Mesenchymal stem cell (in vitro differentiated cells and primary cell): ENCODE measurements at regions not wholly inside any gene's neighbourhood (a gene's known extent, or its start where the extent isn't known, plus 50 kb on each side); places are given as distances from the start of the nearest gene placed in this dataset.

Experiments used
- DNase-seq: peaks from one replicate; pipeline ENCODE4 v3.0.0-alpha.2; 2013
- H2AFZ ChIP-seq: one replicate; pipeline ENCODE4 v1.6.1; 2013; ENCODE audit warnings: low read depth, mild to moderate bottlenecking, control low read depth, inconsistent platforms, low read length, moderate library complexity
- H2AK5ac ChIP-seq: 2 replicates; pipeline ENCODE4 v1.6.1; 2013; ENCODE audit warnings: low read length, moderate library complexity, mild to moderate bottlenecking, inconsistent platforms; ENCODE audit not compliant: severe bottlenecking
- H2BK120ac ChIP-seq: one replicate; pipeline ENCODE4 v1.6.1; 2013; ENCODE audit warnings: low read depth, mild to moderate bottlenecking, inconsistent platforms, low read length, moderate library complexity
- H2BK12ac ChIP-seq, 2 experiments: one replicate each; pipeline ENCODE4 v1.6.1; 2013; ENCODE audit warnings: inconsistent platforms in 2 of 2, low read length in 2 of 2, mild to moderate bottlenecking in 2 of 2, moderate library complexity in 2 of 2, control low read depth in 1 of 2
- H2BK15ac ChIP-seq: one replicate; pipeline ENCODE4 v1.6.1; 2013; ENCODE audit warnings: mild to moderate bottlenecking, low read depth, inconsistent platforms; ENCODE audit not compliant: poor library complexity, severe bottlenecking
- H2BK5ac ChIP-seq: 2 replicates; pipeline ENCODE4 v1.6.1; 2013; ENCODE audit warnings: low read depth, mild to moderate bottlenecking, low read length, control low read depth, inconsistent platforms; ENCODE audit not compliant: poor library complexity, severe bottlenecking
- H3K14ac ChIP-seq, 2 experiments: one replicate each; pipeline ENCODE4 v1.6.1; 2013; ENCODE audit warnings: inconsistent platforms in 2 of 2, low read length in 2 of 2, control low read depth in 1 of 2, mild to moderate bottlenecking in 1 of 2, moderate library complexity in 1 of 2
- H3K18ac ChIP-seq, 2 experiments: one replicate each; pipeline ENCODE4 v1.6.1; 2013; ENCODE audit warnings: inconsistent platforms in 2 of 2, low read length in 2 of 2, control low read depth in 1 of 2, low read depth in 1 of 2, mild to moderate bottlenecking in 1 of 2
- H3K23ac ChIP-seq, 2 experiments: one replicate each; pipeline ENCODE4 v1.6.1; 2013; ENCODE audit warnings: inconsistent platforms in 2 of 2, low read length in 2 of 2, mild to moderate bottlenecking in 2 of 2, moderate library complexity in 2 of 2, control low read depth in 1 of 2
- H3K27ac ChIP-seq: 2 replicates; pipeline ENCODE4 v1.5.1; 2013; ENCODE audit warnings: mild to moderate bottlenecking, moderate library complexity, low read length, control low read depth, inconsistent platforms; ENCODE audit not compliant: poor library complexity, severe bottlenecking
- H3K27me3 ChIP-seq, 2 experiments: 2 replicates each; pipeline versions ENCODE4 v1.6.1 to v1.7.0; 2013; ENCODE audit warnings: low read length in 2 of 2, mild to moderate bottlenecking in 2 of 2, moderate library complexity in 2 of 2, control low read depth in 1 of 2, inconsistent platforms in 1 of 2; ENCODE audit not compliant: control insufficient read depth in 1 of 2, insufficient read depth in 1 of 2
- H3K36me3 ChIP-seq, 2 experiments: 2 replicates each; pipeline versions ENCODE4 v1.6.1 to v1.7.0; 2013; ENCODE audit warnings: low read length in 2 of 2, control low read depth in 1 of 2, inconsistent platforms in 1 of 2, low read depth in 1 of 2, mild to moderate bottlenecking in 1 of 2; ENCODE audit not compliant: insufficient read depth in 2 of 2, control insufficient read depth in 1 of 2
- H3K4ac ChIP-seq, 2 experiments: one replicate each; pipeline ENCODE4 v1.6.1; 2013; ENCODE audit warnings: inconsistent platforms in 2 of 2, low read length in 2 of 2, mild to moderate bottlenecking in 2 of 2, moderate library complexity in 2 of 2, control low read depth in 1 of 2, low read depth in 1 of 2
- H3K4me1 ChIP-seq: 2 replicates; pipeline ENCODE4 v1.6.1; 2013; ENCODE audit warnings: low read depth, low read length, control low read depth; ENCODE audit not compliant: control insufficient read depth, insufficient read depth
- H3K4me2 ChIP-seq: 2 replicates; pipeline ENCODE4 v1.6.1; 2013; ENCODE audit warnings: low read length, mild to moderate bottlenecking, inconsistent platforms; ENCODE audit not compliant: poor library complexity, severe bottlenecking
- H3K4me3 ChIP-seq, 2 experiments: 2 replicates each; pipeline versions ENCODE4 v1.5.1 to v1.7.0; 2013; ENCODE audit warnings: low read length in 2 of 2, mild to moderate bottlenecking in 2 of 2, control low read depth in 1 of 2, low read depth in 1 of 2; ENCODE audit not compliant: insufficient read depth in 1 of 2
- H3K79me1 ChIP-seq: replicated peaks from 2 replicates; pipeline ENCODE4 v1.6.1; 2013; ENCODE audit warnings: mild to moderate bottlenecking, control low read depth, low read length, inconsistent platforms; ENCODE audit not compliant: poor library complexity, severe bottlenecking
- H3K9ac ChIP-seq: 2 replicates; pipeline ENCODE4 v1.7.0; 2013; ENCODE audit warnings: mild to moderate bottlenecking, low read length, moderate library complexity
- H3K9me3 ChIP-seq: 2 replicates; pipeline ENCODE4 v1.7.0; 2013; ENCODE audit warnings: mild to moderate bottlenecking, low read length; ENCODE audit not compliant: control insufficient read depth
- H4K8ac ChIP-seq: one replicate; pipeline ENCODE4 v1.6.1; 2013; ENCODE audit warnings: inconsistent platforms, mild to moderate bottlenecking, low read length, moderate library complexity
- H4K91ac ChIP-seq: one replicate; pipeline ENCODE4 v1.6.1; 2013; ENCODE audit warnings: mild to moderate bottlenecking, low read length, inconsistent platforms
- WGBS: methylation state at CpG from one replicate; pipeline ENCODE4 v1.1.7; 2013; ENCODE audit warnings: mixed read lengths; 5-methylcytosine and 5-hydroxymethylcytosine counted together

DNA sequence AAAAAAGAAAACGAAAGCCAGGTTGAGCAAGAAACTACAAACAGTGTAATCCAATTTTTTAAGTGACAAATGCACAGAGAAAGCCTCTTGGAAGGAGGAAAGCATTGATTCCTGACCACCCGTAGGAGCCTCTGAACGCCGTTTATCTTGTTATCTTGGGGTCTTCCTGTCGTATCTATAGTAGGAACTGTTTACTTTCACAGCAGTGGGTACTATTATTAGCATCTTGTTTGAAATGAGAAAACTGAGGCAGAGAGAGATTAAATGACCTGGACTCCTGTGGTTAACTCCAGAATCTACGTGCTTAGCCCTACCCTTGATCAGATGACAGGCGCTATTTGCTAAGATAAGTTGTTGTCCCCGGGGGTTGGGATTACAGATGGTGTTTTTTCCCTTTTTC lies 196.7 kb upstream of the FOXF1 start:
- H2BK15ac ChIP-seq, result no peak overlapping the region
- H3K4ac ChIP-seq, result peak overlapping the region in 1 of 2 experiments; percentile 30
- no peak overlapping the region for H2BK120ac ChIP-seq
- no peak overlapping the region for H2BK12ac ChIP-seq
- H3K36me3 ChIP-seq, result no peaks in the 10 kb centered on the region
- no peak overlapping the region for H3K14ac ChIP-seq
- DNase-seq, result no peak
- no peak overlapping the region for H2AK5ac ChIP-seq
- H3K9ac ChIP-seq, result no peak overlapping the region
- H4K8ac ChIP-seq, result no peak overlapping the region
- H3K9me3 ChIP-seq, result no peaks in the 10 kb centered on the region
- H3K4me3 ChIP-seq, result no peak overlapping the region
- H3K18ac ChIP-seq, result no peak overlapping the region
- WGBS, result 39% methylated on average over 7 of the region's 8 CpGs
- H4K91ac ChIP-seq, result no peak overlapping the region
- H3K4me1 ChIP-seq, result no peaks in the 10 kb centered on the region
- H3K4me2 ChIP-seq, result no peak overlapping the region
- H3K23ac ChIP-seq, result no peak overlapping the region
- no peak overlapping the region for H3K27ac ChIP-seq
- no peak overlapping the region for H2BK5ac ChIP-seq
- H3K79me1 ChIP-seq, result no peaks in the 10 kb centered on the region
- no peak overlapping the region for H2AFZ ChIP-seq
- H3K27me3 ChIP-seq, result peaks cover 0 to 62% of the 10 kb centered on the region in 2 experiments

DNA sequence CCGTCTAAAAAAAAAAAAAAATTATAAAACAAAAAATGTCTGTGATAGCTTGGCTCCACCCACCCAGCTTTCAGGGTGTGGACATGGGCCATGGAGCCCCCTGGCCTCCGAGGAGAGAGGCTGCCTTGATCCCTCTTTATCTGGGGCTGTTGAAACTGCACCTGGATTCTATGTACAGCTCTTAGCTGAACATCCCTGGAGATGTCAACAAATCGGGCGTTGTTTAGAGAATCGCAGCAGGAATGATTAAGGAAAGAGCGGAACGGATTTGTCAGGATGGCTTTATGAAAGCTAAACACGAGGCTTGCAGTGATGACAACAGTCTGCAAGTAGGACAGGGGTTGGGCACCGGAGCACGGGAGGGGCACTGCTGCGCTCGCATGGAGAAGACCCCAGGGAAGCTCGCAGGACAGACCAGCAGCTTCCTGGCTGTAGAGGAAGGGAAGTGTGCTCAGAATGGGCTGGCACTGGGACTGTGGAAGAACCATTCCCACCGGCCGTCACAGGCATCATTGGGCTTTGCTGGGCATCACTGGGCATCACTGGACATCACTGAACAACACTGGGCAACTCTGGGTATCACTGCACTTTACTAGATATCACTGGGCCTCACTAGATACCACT lies 195.8 kb upstream of the FOXF1 start:
- Histone ChIP-seq H3K36me3 (no peaks in the 10 kb centered on the region), H2AFZ (no peak overlapping the region), H3K9ac (no peak overlapping the region), H2BK15ac (peak overlapping the region; percentile 26), H2BK5ac (no peak overlapping the region), H3K4me3 (no peak overlapping the region), H4K91ac (peak overlapping the region; percentile 52), H3K27ac (no peak overlapping the region), H3K23ac (no peak overlapping the region), H3K9me3 (no peaks in the 10 kb centered on the region), H2BK120ac (no peak overlapping the region), H4K8ac (peak overlapping the region; percentile 43), H2BK12ac (peak overlapping the region in 1 of 2 experiments; percentile 23), H3K14ac (peak overlapping the region in 1 of 2 experiments; percentile 8), H3K4me2 (no peak overlapping the region), H3K18ac (peak overlapping the region in 1 of 2 experiments; percentile 80), H3K27me3 (peaks cover 0 to 62% of the 10 kb centered on the region in 2 experiments), H3K4me1 (no peaks in the 10 kb centered on the region), H3K79me1 (no peaks in the 10 kb centered on the region), H2AK5ac (no peak overlapping the region), H3K4ac (peak overlapping the region in 1 of 2 experiments; percentile 6)
- DNase-seq, result peak; percentile 68
- 75% methylated on average over 15 of the region's 15 CpGs for WGBS

DNA sequence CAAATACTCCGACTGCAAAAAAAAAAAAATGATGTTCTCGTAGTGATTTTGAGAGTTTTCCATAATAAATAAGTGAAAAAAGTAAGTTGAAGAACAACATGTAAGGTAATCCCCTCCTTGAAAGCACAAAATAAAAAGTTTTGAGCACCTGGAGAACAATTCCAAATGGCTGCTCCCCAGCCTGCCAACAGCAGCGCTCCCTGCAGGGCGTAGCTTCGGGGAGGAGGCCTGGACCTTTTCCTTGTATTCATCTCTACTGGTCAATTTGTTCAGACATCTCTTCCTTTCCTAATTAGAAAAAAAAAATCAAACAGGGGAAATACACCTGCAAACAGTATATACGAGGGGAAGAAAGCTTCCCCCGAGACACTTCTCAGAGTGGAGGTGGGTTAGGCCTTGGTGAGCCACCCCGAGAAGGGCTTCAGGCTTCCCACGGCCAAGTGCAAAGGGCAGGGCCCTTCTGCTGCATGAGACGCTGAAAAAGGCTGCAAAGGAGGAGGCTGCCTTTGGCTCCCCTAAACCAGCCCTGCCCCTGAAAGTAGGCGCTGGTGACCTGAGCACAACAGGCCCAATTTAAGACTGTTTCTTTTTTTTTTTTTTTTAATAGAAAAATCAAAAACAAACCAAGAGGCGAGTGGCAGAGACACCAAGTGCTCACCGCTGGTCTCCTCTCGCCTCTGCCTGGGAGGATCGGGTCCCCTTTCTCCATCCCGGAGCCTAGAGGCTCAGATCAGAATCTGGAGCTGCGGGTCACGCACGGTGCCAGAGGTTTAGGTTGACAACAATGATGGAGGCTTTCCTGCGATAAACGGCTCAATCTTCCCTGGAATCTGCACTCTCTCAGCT lies 193.1 kb upstream of the FOXF1 start:
- peak overlapping the region; percentile 31 to 37 for H3K18ac ChIP-seq
- peak overlapping the region; percentile 43 for H4K91ac ChIP-seq
- 69% methylated on average over 20 of the region's 21 CpGs for WGBS
- peaks cover 0 to 59% of the 10 kb centered on the region in 2 experiments for H3K27me3 ChIP-seq
- H3K14ac ChIP-seq, result peak overlapping the region in 1 of 2 experiments; percentile 2
- H3K4me2 ChIP-seq, result no peak overlapping the region
- H2AK5ac ChIP-seq, result no peak overlapping the region
- H4K8ac ChIP-seq, result peak overlapping the region; percentile 91
- H3K4me1 ChIP-seq, result no peaks in the 10 kb centered on the region
- H3K36me3 ChIP-seq, result no peaks in the 10 kb centered on the region
- no peak overlapping the region for H3K27ac ChIP-seq
- H3K9me3 ChIP-seq, result no peaks in the 10 kb centered on the region
- no peak overlapping the region for H2BK5ac ChIP-seq
- no peak overlapping the region for H3K4ac ChIP-seq
- H2BK12ac ChIP-seq, result peak overlapping the region; percentile 14 to 40
- H2BK120ac ChIP-seq, result no peak overlapping the region
- H3K79me1 ChIP-seq, result no peaks in the 10 kb centered on the region
- no peak for DNase-seq
- peak overlapping the region; percentile 54 for H2AFZ ChIP-seq
- no peak overlapping the region for H3K4me3 ChIP-seq
- H2BK15ac ChIP-seq, result no peak overlapping the region
- H3K23ac ChIP-seq, result no peak overlapping the region
- H3K9ac ChIP-seq, result no peak overlapping the region
